GM18907 (cell line): ENCODE measurements at regions not wholly inside any gene's neighbourhood (a gene's known extent, or its start where the extent isn't known, plus 50 kb on each side); places are given as distances from the start of the nearest gene placed in this dataset.
"Not testable (repeated sequence)": the region's sequence is repeated elsewhere in the genome, so short reads cannot be mapped to it uniquely, and the experiment has no call there.

Source experiments
- ATAC-seq: cut with Tn5 transposase; IDR thresholded peaks from one replicate; pipeline ENCODE4 v1.9.1; 2021; ENCODE audit warnings: mild to moderate bottlenecking, moderate library complexity; ENCODE audit not compliant: unreplicated experiment

- no peak for ATAC-seq
Measured at GRCh38 chr14:98926146-98926545, 345.9 kb downstream of the BCL11B start.

GRCh38 chr14:98926801-98927200 is 345.2 kb downstream of the BCL11B start:
- ATAC-seq = no peak

GRCh38 chr14:98927986-98928385 is 344.0 kb downstream of the BCL11B start:
- ATAC-seq = no peak

GRCh38 chr14:98928418-98928817 is 343.6 kb downstream of the BCL11B start:
- ATAC-seq = no peak

- no peak for ATAC-seq
Measured at GRCh38 chr14:98931126-98931525, 340.9 kb downstream of the BCL11B start.

- no peak for ATAC-seq
Measured at GRCh38 chr14:98931911-98932310, 340.1 kb downstream of the BCL11B start.

- ATAC-seq = no peak
Measured at GRCh38 chr14:98932431-98933325, 339.3 kb downstream of the BCL11B start.

GRCh38 chr14:98934569-98934968 is 337.4 kb downstream of the BCL11B start:
- ATAC-seq = not testable (repeated sequence)

GRCh38 chr14:98935921-98936320 is 336.1 kb downstream of the BCL11B start:
- no peak for ATAC-seq

- ATAC-seq = no peak
Measured at GRCh38 chr14:98937021-98937420, 335.0 kb downstream of the BCL11B start.

- ATAC-seq = no peak
Measured at GRCh38 chr14:98937712-98938505, 334.1 kb downstream of the BCL11B start.

GRCh38 chr14:98940693-98941437 is 331.1 kb downstream of the BCL11B start:
- no peak for ATAC-seq

GRCh38 chr14:98941481-98941880 is 330.5 kb downstream of the BCL11B start:
- ATAC-seq = no peak

GRCh38 chr14:98943907-98944306 is 328.1 kb downstream of the BCL11B start:
- no peak for ATAC-seq

- ATAC-seq = no peak
Measured at GRCh38 chr14:98944989-98945388, 327.0 kb downstream of the BCL11B start.

GRCh38 chr14:98945611-98946570 is 326.1 kb downstream of the BCL11B start:
- ATAC-seq = no peak

- no peak for ATAC-seq
Measured at GRCh38 chr14:98946940-98947339, 325.1 kb downstream of the BCL11B start.

GRCh38 chr14:98947911-98948595 is 323.9 kb downstream of the BCL11B start:
- no peak for ATAC-seq

- ATAC-seq = no peak
Measured at GRCh38 chr14:98949051-98949450, 322.9 kb downstream of the BCL11B start.
